H1 (cell line): ENCODE measurements at regions not wholly inside any gene's neighbourhood (a gene's known extent, or its start where the extent isn't known, plus 50 kb on each side); places are given as distances from the start of the nearest gene placed in this dataset.
A peak's percentile ranks its signal among the peaks of the same experiment; 100 is the strongest.

Experiments used
- CTCF ChIA-PET: fragments of 300-600 bp; sonication (Branson Sonifier 250); formaldehyde crosslinking; loops from one replicate; lab custom pipeline; 2021; ENCODE audit not compliant: partially characterized antibody; lab: Charles Lee
- POLR2A ChIA-PET: fragments of 300-600 bp; sonication (Branson Sonifier 250); formaldehyde crosslinking; loops from one replicate; lab custom pipeline; 2021; ENCODE audit warnings: inconsistent platforms; ENCODE audit not compliant: partially characterized antibody; lab: Charles Lee
- DNase-seq, 2 experiments: peaks; one replicate each; pipeline versions ENCODE4 v3.0.0 to v3.0.0-alpha.2; 2010 to 2022; ENCODE audit warnings: low spot score in 2 of 2, low read depth in 1 of 2, mixed read lengths in 1 of 2
- FAIRE-seq: peaks from 2 replicates; lab custom pipeline; 2011; peaks lifted over from hg19 to GRCh38; lab: Jason Lieb, UNC
- H2AFZ ChIP-seq: 2 replicates; pipeline ENCODE4 v1.8.1; 2012; ENCODE audit warnings: low read length, inconsistent platforms
- H2AK5ac ChIP-seq: 2 replicates; pipeline ENCODE4 v1.6.1; 2013; ENCODE audit warnings: low read depth, low read length
- H2BK120ac ChIP-seq: replicated peaks from 2 replicates; pipeline ENCODE3; 2013; ENCODE audit warnings: low read depth, low read length, inconsistent platforms
- H2BK12ac ChIP-seq: 2 replicates; pipeline ENCODE4 v1.6.1; 2013; ENCODE audit warnings: low read depth, low read length
- H2BK15ac ChIP-seq: 2 replicates; pipeline ENCODE4 v1.6.1; 2013; ENCODE audit warnings: low read length
- H2BK20ac ChIP-seq: 2 replicates; pipeline ENCODE4 v1.6.1; 2013; ENCODE audit warnings: low read length
- H2BK5ac ChIP-seq: 2 replicates; pipeline ENCODE4 v1.6.1; 2013; ENCODE audit warnings: low read depth, low read length
- H3K14ac ChIP-seq: 2 replicates; pipeline ENCODE4 v1.6.1; 2013; ENCODE audit warnings: inconsistent platforms; ENCODE audit not compliant: insufficient read length
- H3K18ac ChIP-seq: 2 replicates; pipeline ENCODE4 v1.6.1; 2013; ENCODE audit warnings: low read length; ENCODE audit errors: extremely low read depth
- H3K23ac ChIP-seq: 2 replicates; pipeline ENCODE4 v1.6.1; 2013; ENCODE audit warnings: inconsistent platforms; ENCODE audit not compliant: insufficient read length
- H3K23me2 ChIP-seq: 2 replicates; pipeline ENCODE4 v1.6.1; 2013; ENCODE audit warnings: low read depth, low read length
- H3K27ac ChIP-seq: 2 replicates; pipeline ENCODE4 v1.6.1; 2011; ENCODE audit warnings: low read depth, low read length, inconsistent platforms
- H3K27me3 ChIP-seq, 4 experiments: replicated peaks in 1 of 4; 1 replicate in 1 of 4; 2 replicates in 3 of 4; pipeline versions ENCODE4 v1.6.1 to v1.8.1; 2011 to 2013; ENCODE audit warnings: low read length in 3 of 4, mild to moderate bottlenecking in 3 of 4, inconsistent platforms in 2 of 4, mixed read lengths in 2 of 4, moderate library complexity in 1 of 4; ENCODE audit not compliant: control insufficient read depth in 3 of 4, insufficient read depth in 3 of 4; ENCODE audit errors: extremely low read depth in 1 of 4
- H3K36me3 ChIP-seq, 4 experiments: 2 replicates each; pipeline versions ENCODE4 v1.6.1 to v1.8.1; 2011 to 2013; ENCODE audit warnings: mild to moderate bottlenecking in 4 of 4, low read length in 3 of 4, moderate library complexity in 2 of 4, control low read depth in 1 of 4, inconsistent platforms in 1 of 4; ENCODE audit not compliant: insufficient read depth in 4 of 4, control insufficient read depth in 2 of 4
- H3K4ac ChIP-seq: replicated peaks from 2 replicates; pipeline ENCODE3; 2013; ENCODE audit warnings: low read length, low read depth, mixed read lengths, inconsistent platforms; ENCODE audit not compliant: insufficient read length
- H3K4me1 ChIP-seq, 4 experiments: replicated peaks in 1 of 4; 1 replicate in 1 of 4; 2 replicates in 3 of 4; pipeline versions ENCODE4 v1.6.1 to v1.8.1; 2011 to 2013; ENCODE audit warnings: low read length in 3 of 4, inconsistent platforms in 2 of 4, mixed read lengths in 1 of 4; ENCODE audit not compliant: insufficient read depth in 4 of 4, control insufficient read depth in 3 of 4
- H3K4me2 ChIP-seq, 2 experiments: 2 replicates each; pipeline versions ENCODE4 v1.6.1 to v1.8.1; 2011 to 2013; ENCODE audit warnings: low read depth in 2 of 2, low read length in 2 of 2, control low read depth in 1 of 2, inconsistent platforms in 1 of 2, mild to moderate bottlenecking in 1 of 2; ENCODE audit not compliant: insufficient read depth in 1 of 2
- H3K4me3 ChIP-seq, 4 experiments: fragments of 200-600, 300-600 bp in 1 of 4; sonication (generic), shearing (Covaris generic), sonication (Bioruptor Twin) in 1 of 4; 2 replicates each; pipeline versions ENCODE4 v1.5.1 to v1.8.1; 2011 to 2016; ENCODE audit warnings: low read length in 4 of 4, low read depth in 3 of 4, control low read depth in 2 of 4, inconsistent platforms in 2 of 4, mild to moderate bottlenecking in 2 of 4, mixed read lengths in 1 of 4, moderate library complexity in 1 of 4; ENCODE audit not compliant: insufficient read depth in 2 of 4; ENCODE audit errors: extremely low read depth in 1 of 4
- H3K56ac ChIP-seq: replicated peaks from 2 replicates; pipeline ENCODE3; 2013; ENCODE audit warnings: low read depth, mild to moderate bottlenecking, mixed read lengths, low read length, inconsistent platforms; ENCODE audit not compliant: insufficient read length
- H3K79me1 ChIP-seq: 2 replicates; pipeline ENCODE4 v1.6.1; 2013; ENCODE audit warnings: low read depth, low read length, control low read depth
- H3K79me2 ChIP-seq, 2 experiments: 2 replicates each; pipeline versions ENCODE4 v1.6.1 to v1.8.1; 2012 to 2013; ENCODE audit warnings: low read length in 2 of 2, mild to moderate bottlenecking in 2 of 2, inconsistent platforms in 1 of 2; ENCODE audit not compliant: insufficient read depth in 2 of 2, control insufficient read depth in 1 of 2
- H3K9ac ChIP-seq, 4 experiments: replicated peaks in 1 of 4; 1 replicate in 1 of 4; 2 replicates in 3 of 4; pipeline versions ENCODE4 v1.6.1 to v1.8.1; 2011 to 2013; ENCODE audit warnings: low read depth in 3 of 4, low read length in 3 of 4, control low read depth in 2 of 4, mild to moderate bottlenecking in 2 of 4, moderate library complexity in 2 of 4, inconsistent platforms in 1 of 4; ENCODE audit errors: extremely low read depth in 1 of 4
- H3K9me3 ChIP-seq, 2 experiments: 2 replicates each; pipeline versions ENCODE4 v1.6.1 to v1.8.1; 2012 to 2013; ENCODE audit warnings: mild to moderate bottlenecking in 2 of 2, moderate library complexity in 2 of 2, control low read depth in 1 of 2, inconsistent platforms in 1 of 2, low read depth in 1 of 2, low read length in 1 of 2, mixed read lengths in 1 of 2; ENCODE audit not compliant: insufficient read depth in 2 of 2
- H4K20me1 ChIP-seq, 2 experiments: replicated peaks in 1 of 2; 2 replicates each; pipeline versions ENCODE3 to v1.8.1; 2011 to 2013; ENCODE audit warnings: inconsistent platforms in 2 of 2, low read length in 2 of 2, mild to moderate bottlenecking in 1 of 2; ENCODE audit not compliant: insufficient read depth in 2 of 2, control insufficient read depth in 1 of 2
- H4K5ac ChIP-seq: 2 replicates; pipeline ENCODE4 v1.6.1; 2013; ENCODE audit warnings: low read length, low read depth, mixed read lengths, inconsistent platforms; ENCODE audit not compliant: insufficient read length
- H4K8ac ChIP-seq: 2 replicates; pipeline ENCODE4 v1.8.0; 2013; ENCODE audit warnings: mild to moderate bottlenecking, moderate library complexity, low read length, inconsistent platforms; ENCODE audit not compliant: insufficient read depth; ENCODE audit errors: extremely low read depth
- H4K91ac ChIP-seq: replicated peaks from 2 replicates; pipeline ENCODE3; 2013; ENCODE audit warnings: low read length, mixed read lengths, inconsistent platforms; ENCODE audit not compliant: insufficient read length
- E2F6 ChIP-seq: IDR thresholded peaks from 2 replicates; pipeline ENCODE4 v1.6.1; 2012; ENCODE audit warnings: inconsistent platforms
- USF2 ChIP-seq: IDR thresholded peaks from 2 replicates; pipeline ENCODE4 v1.6.1; 2011; ENCODE audit warnings: low read length, improper control_type of control experiment
- WGBS, 2 experiments: shearing (Covaris generic) in 1 of 2; methylation state at CpG; one replicate each; pipeline versions ENCODE4 v1.1.6 to v1.1.7; 2013 to 2015; ENCODE audit warnings: low lambda C conversion rate in 2 of 2, mixed read lengths in 2 of 2, inconsistent platforms in 1 of 2, low coverage in 1 of 2, missing lambda C conversion rate in 1 of 2; ENCODE audit not compliant: insufficient replicate concordance in 2 of 2, insufficient coverage in 1 of 2, insufficient read length in 1 of 2; ENCODE audit errors: extremely low coverage in 1 of 2, missing lambda C conversion rate in 1 of 2; 5-methylcytosine and 5-hydroxymethylcytosine counted together

- peaks cover 0 to 6% (median 3%) of the 10 kb centered on the region in 4 experiments; a peak in 2 of 7 replicates for H3K4me1 ChIP-seq
- no peak overlapping the region for H2BK15ac ChIP-seq
- TF ChIP-seq USF2 (no peak), E2F6 (peak; percentile 55)
- no peak overlapping the region for H3K56ac ChIP-seq
- DNase-seq (no peak), FAIRE-seq (no peak)
- H2BK120ac ChIP-seq = no peak overlapping the region
- H4K91ac ChIP-seq = no peak overlapping the region
- H3K9ac ChIP-seq = no peak overlapping the region
- ChIA-PET CTCF (interaction anchor here (0.6 to 1.3 kb wide), 6 partner anchors 9 to 307 kb away, joined by 3 to 4 read pairs (median 3); no protein-coding TSS in a partner anchor), POLR2A (no interaction called here)
- no peak overlapping the region for H3K27ac ChIP-seq
- no peak overlapping the region for H3K18ac ChIP-seq
- no peak overlapping the region for H2BK20ac ChIP-seq
- no peak overlapping the region for H3K4me2 ChIP-seq
- H2AFZ ChIP-seq = no peak overlapping the region
- H2BK12ac ChIP-seq = no peak overlapping the region
- no peaks in the 10 kb centered on the region for H3K36me3 ChIP-seq
- no peaks in the 10 kb centered on the region for H3K9me3 ChIP-seq
- no peak overlapping the region for H3K4me3 ChIP-seq
- no peak overlapping the region for H3K23ac ChIP-seq
- WGBS, 2 experiments = 82% methylated on average over 9 of the region's 9 CpGs; no CpG with 5 or more reads in 1 of the 2 experiments
- H3K79me2 ChIP-seq = no peaks in the 10 kb centered on the region
- no peak overlapping the region for H2BK5ac ChIP-seq
- no peaks in the 10 kb centered on the region for H3K79me1 ChIP-seq
- no peak overlapping the region for H3K14ac ChIP-seq
- H4K20me1 ChIP-seq = no peaks in the 10 kb centered on the region
- H4K8ac ChIP-seq = no peak overlapping the region
- H3K4ac ChIP-seq = no peak overlapping the region
- no peaks in the 10 kb centered on the region; a peak in 1 of 7 replicates for H3K27me3 ChIP-seq
- no peak overlapping the region for H2AK5ac ChIP-seq
- H4K5ac ChIP-seq = no peak overlapping the region
- H3K23me2 ChIP-seq = no peaks in the 10 kb centered on the region; the same call in 1 of the 2 replicates
These were observed 402.2 kb downstream of the PRDM2 start for GRCh38 chr1:14102180-14102579.
